ENCODE measurements at regions not wholly inside any gene's neighbourhood (a gene's known extent, or its start where the extent isn't known, plus 50 kb on each side); places are given as distances from the start of the nearest gene placed in this dataset.

GRCh38 chr19:30320466-30320865 lies 51.7 kb upstream of the ZNF536 start:
- H3K4me1 ChIP-seq (ENCODE audit: control insufficient read depth in 5 of 5, insufficient read depth in 5 of 5, low read length in 5 of 5), result peaks cover 0 to 12% (median under 1%) of the 10 kb centered on the region in 5 donors
- H3K36me3 ChIP-seq (ENCODE audit: control insufficient read depth in 4 of 4, insufficient read depth in 4 of 4, low read length in 4 of 4), result no peaks in the 10 kb centered on the region
- 81 to 87% methylated on average over 15 of the region's 15 CpGs for WGBS, 2 donors
- ATAC-seq (ENCODE audit: insufficient read depth, low FRiP score) (no peak), DNase-seq (no peak)
- H3K27me3 ChIP-seq (ENCODE audit: control insufficient read depth in 3 of 3, insufficient read depth in 3 of 3, low read length in 2 of 3), result peaks cover 0 to 2% (median 0%) of the 10 kb centered on the region in 3 donors
- TF ChIP-seq CTCF (IDR thresholded peaks at IDR 0.05; ENCODE audit: control extremely low read depth, extremely low read depth), result no peak
- no peak overlapping the region for H3K4me3 ChIP-seq
- H3K9ac ChIP-seq (ENCODE audit: insufficient read depth in 1 of 2, low read length in 2 of 2), result no peak overlapping the region
- H3K27ac ChIP-seq (ENCODE audit: low read depth in 1 of 2, low read length in 1 of 2), result no peak overlapping the region
- peaks cover 0 to 7% (median 0%) of the 10 kb centered on the region in 4 donors for H3K9me3 ChIP-seq (ENCODE audit: control insufficient read depth in 4 of 4, insufficient read depth in 3 of 4, low read length in 3 of 4)

GRCh38 chr19:30320916-30321315 lies 51.3 kb upstream of the ZNF536 start:
- DNase-seq, result no peak
- H3K4me3 ChIP-seq, result no peak overlapping the region
- TF ChIP-seq CTCF (IDR thresholded peaks at IDR 0.05; ENCODE audit: control extremely low read depth, extremely low read depth), result no peak
- no peak overlapping the region for H3K27ac ChIP-seq (ENCODE audit: low read depth in 1 of 2, low read length in 1 of 2)
- H3K27me3 ChIP-seq (ENCODE audit: control insufficient read depth in 3 of 3, insufficient read depth in 3 of 3, low read length in 2 of 3), result peaks cover 0 to 2% (median 0%) of the 10 kb centered on the region in 3 donors
- H3K9me3 ChIP-seq (ENCODE audit: control insufficient read depth in 4 of 4, insufficient read depth in 3 of 4, low read length in 3 of 4), result peaks cover 0 to 6% (median 0%) of the 10 kb centered on the region in 4 donors
- 82 to 86% methylated on average over 11 of the region's 11 CpGs for WGBS, 2 donors
- H3K36me3 ChIP-seq (ENCODE audit: control insufficient read depth in 4 of 4, insufficient read depth in 4 of 4, low read length in 4 of 4), result no peaks in the 10 kb centered on the region
- ATAC-seq (ENCODE audit: insufficient read depth, low FRiP score), result no peak
- no peak overlapping the region for H3K9ac ChIP-seq (ENCODE audit: insufficient read depth in 1 of 2, low read length in 2 of 2)
- peaks cover 0 to 17% (median 2%) of the 10 kb centered on the region in 5 donors for H3K4me1 ChIP-seq (ENCODE audit: control insufficient read depth in 5 of 5, insufficient read depth in 5 of 5, low read length in 5 of 5)
